CD14-positive monocyte (primary cell): ENCODE measurements at regions not wholly inside any gene's neighbourhood (a gene's known extent, or its start where the extent isn't known, plus 50 kb on each side); places are given as distances from the start of the nearest gene placed in this dataset.

ENCODE experiments used
- DNase-seq, 3 donors: peaks; one replicate each; pipeline ENCODE4 v3.0.0-alpha.2; 2011 to 2022
- H2AFZ ChIP-seq: 2 replicates; pipeline ENCODE4 v1.6.0; 2012; ENCODE audit warnings: mild to moderate bottlenecking, low read depth, low read length, inconsistent platforms; ENCODE audit not compliant: insufficient read depth, poor library complexity, severe bottlenecking
- H3K27ac ChIP-seq, 2 donors: 1 replicate in 1 of 2; 2 replicates in 1 of 2; pipeline ENCODE4 v1.5.1; 2012 to 2013; ENCODE audit warnings: low read length in 2 of 2, control low read depth in 1 of 2, inconsistent platforms in 1 of 2, low read depth in 1 of 2, mild to moderate bottlenecking in 1 of 2
- H3K27me3 ChIP-seq, 2 donors: one replicate each; pipeline versions ENCODE4 v1.6.0 to v1.6.1; 2011 to 2013; ENCODE audit warnings: low read length in 2 of 2; ENCODE audit not compliant: control insufficient read depth in 2 of 2, insufficient read depth in 2 of 2
- H3K36me3 ChIP-seq, 2 donors: replicated peaks in 1 of 2; 1 replicate in 1 of 2; 2 replicates in 1 of 2; pipeline versions ENCODE4 v1.5.1 to v1.6.1; 2012 to 2013; ENCODE audit warnings: low read length in 2 of 2, control low read depth in 1 of 2, inconsistent platforms in 1 of 2, mild to moderate bottlenecking in 1 of 2; ENCODE audit not compliant: insufficient read depth in 2 of 2, control insufficient read depth in 1 of 2
- H3K4me1 ChIP-seq, 2 donors: 1 replicate in 1 of 2; 2 replicates in 1 of 2; pipeline versions ENCODE4 v1.5.1 to v1.6.1; 2012 to 2013; ENCODE audit warnings: low read length in 2 of 2, control low read depth in 1 of 2, inconsistent platforms in 1 of 2, mild to moderate bottlenecking in 1 of 2, moderate library complexity in 1 of 2; ENCODE audit not compliant: insufficient read depth in 2 of 2, control insufficient read depth in 1 of 2
- H3K4me2 ChIP-seq: replicated peaks from 2 replicates; pipeline ENCODE3; 2012; ENCODE audit warnings: low read length, moderate library complexity, mild to moderate bottlenecking; ENCODE audit not compliant: poor library complexity, severe bottlenecking; ENCODE audit errors: extremely low read depth
- H3K4me3 ChIP-seq, 3 experiments: fragments of 200-600 bp in 1 of 3; sonication (generic) in 1 of 3; replicated peaks in 1 of 3; 1 replicate in 2 of 3; 2 replicates in 1 of 3; pipeline ENCODE4 v1.5.1; 2011 to 2013; ENCODE audit warnings: low read length in 3 of 3, mild to moderate bottlenecking in 3 of 3, control low read depth in 2 of 3, low read depth in 2 of 3, inconsistent platforms in 1 of 3, moderate library complexity in 1 of 3
- H3K79me2 ChIP-seq: 2 replicates; pipeline ENCODE4 v1.6.0; 2012; ENCODE audit warnings: mild to moderate bottlenecking, control low read depth, inconsistent platforms, low read length, moderate library complexity; ENCODE audit not compliant: insufficient read depth
- H3K9ac ChIP-seq: 2 replicates; pipeline ENCODE4 v1.6.0; 2017; ENCODE audit warnings: low read length, mild to moderate bottlenecking; ENCODE audit not compliant: insufficient read depth, poor library complexity, severe bottlenecking
- H3K9me3 ChIP-seq, 2 donors: replicated peaks in 1 of 2; 1 replicate in 1 of 2; 2 replicates in 1 of 2; pipeline versions ENCODE4 v1.5.1 to v1.6.1; 2012 to 2013; ENCODE audit warnings: low read length in 2 of 2, control low read depth in 1 of 2; ENCODE audit not compliant: control insufficient read depth in 1 of 2, insufficient read depth in 1 of 2
- H4K20me1 ChIP-seq: 2 replicates; pipeline ENCODE4 v1.6.0; 2012; ENCODE audit warnings: mild to moderate bottlenecking, low read length, control low read depth, moderate library complexity; ENCODE audit not compliant: insufficient read depth
- H3K27ac Mint-ChIP-seq, 7 donors: one replicate each; pipeline ENCODE4 v1.8.0; 2020; ENCODE audit warnings: mild to moderate bottlenecking in 7 of 7, mixed read lengths in 7 of 7, moderate library complexity in 6 of 7, inconsistent platforms in 2 of 7
- H3K27me3 Mint-ChIP-seq, 3 donors: one replicate each; pipeline ENCODE4 v1.8.0; 2021 to 2022; ENCODE audit warnings: low read depth in 3 of 3, mild to moderate bottlenecking in 3 of 3, mixed read lengths in 3 of 3, moderate library complexity in 3 of 3, inconsistent platforms in 1 of 3
- H3K36me3 Mint-ChIP-seq, 2 donors: one replicate each; pipeline ENCODE4 v1.8.0; 2020; ENCODE audit warnings: mixed read lengths in 2 of 2, inconsistent platforms in 1 of 2, mild to moderate bottlenecking in 1 of 2
- H3K4me1 Mint-ChIP-seq: one replicate; pipeline ENCODE4 v1.8.0; 2020; ENCODE audit warnings: mild to moderate bottlenecking, mixed read lengths
- H3K4me3 Mint-ChIP-seq, 2 donors: one replicate each; pipeline ENCODE4 v1.8.0; 2020; ENCODE audit warnings: mild to moderate bottlenecking in 2 of 2, mixed read lengths in 2 of 2, moderate library complexity in 1 of 2
- H3K9me3 Mint-ChIP-seq, 7 donors: one replicate each; pipeline ENCODE4 v1.8.0; 2020 to 2022; ENCODE audit warnings: mixed read lengths in 7 of 7, mild to moderate bottlenecking in 6 of 7, moderate library complexity in 6 of 7, inconsistent platforms in 2 of 7
- CTCF ChIP-seq: fragments of 200-600 bp; IDR thresholded peaks from one replicate; pipeline ENCODE4 v1.8.0; 2022; ENCODE audit warnings: antibody characterized with exemption, mild to moderate bottlenecking
- WGBS: methylation state at CpG from one replicate; pipeline ENCODE4 v1.1.5; 2013; ENCODE audit warnings: missing lambda C conversion rate; ENCODE audit not compliant: insufficient coverage; 5-methylcytosine and 5-hydroxymethylcytosine counted together
- intact Hi-C, 2 donors: fragments of 100-400 bp; cut with micrococcal nuclease; formaldehyde crosslinking; loops; one replicate each; pipeline versions ENCODE4 v1.15.0 to v1.15.1; 2023

GRCh38 chr5:2030131-2030530, 147.4 kb upstream of the IRX4 start:
- Histone ChIP-seq H3K4me3 (no peak overlapping the region), H3K4me2 (no peak overlapping the region), H3K36me3 (no peaks in the 10 kb centered on the region), H3K9me3 (no peaks in the 10 kb centered on the region), H2AFZ (no peak overlapping the region), H3K4me1 (no peaks in the 10 kb centered on the region), H4K20me1 (no peaks in the 10 kb centered on the region), H3K79me2 (no peaks in the 10 kb centered on the region), H3K27ac (no peak overlapping the region), H3K9ac (no peak overlapping the region), H3K27me3 (no peaks in the 10 kb centered on the region)
- no peak for TF ChIP-seq CTCF
- Mint-ChIP-seq H3K36me3 (no peaks in the 10 kb centered on the region), H3K27me3 (peaks cover 5 to 12% (median 7%) of the 10 kb centered on the region in 3 donors), H3K4me3 (no peak overlapping the region), H3K9me3 (peaks cover 0 to 3% (median 1%) of the 10 kb centered on the region in 7 donors), H3K27ac (no peak overlapping the region), H3K4me1 (no peaks in the 10 kb centered on the region)
- intact Hi-C loops = loop anchor here in 1 of 2 donors (10.0 kb wide), 1 partner anchor 265 kb away; no protein-coding TSS in a partner anchor
- WGBS = 38% methylated on average over 3 of the region's 5 CpGs
- no peak for DNase-seq

GRCh38 chr5:2029206-2029605, 146.5 kb upstream of the IRX4 start:
- no peaks in the 10 kb centered on the region for H3K4me1 Mint-ChIP-seq
- no peak overlapping the region for H3K4me3 ChIP-seq
- H3K36me3 ChIP-seq = no peaks in the 10 kb centered on the region
- H3K27me3 Mint-ChIP-seq = peaks cover 5 to 10% (median 8%) of the 10 kb centered on the region in 3 donors
- intact Hi-C loops = no loop called here
- no peaks in the 10 kb centered on the region for H3K9me3 ChIP-seq
- no peak overlapping the region for H3K9ac ChIP-seq
- H3K36me3 Mint-ChIP-seq = no peaks in the 10 kb centered on the region
- 100% methylated on average over 1 of the region's 4 CpGs for WGBS
- H3K9me3 Mint-ChIP-seq = peaks cover 0 to 3% (median 1%) of the 10 kb centered on the region in 7 donors
- no peaks in the 10 kb centered on the region for H4K20me1 ChIP-seq
- no peak overlapping the region for H2AFZ ChIP-seq
- H3K79me2 ChIP-seq = no peaks in the 10 kb centered on the region
- H3K4me3 Mint-ChIP-seq = no peak overlapping the region
- H3K27ac ChIP-seq = no peak overlapping the region
- H3K4me2 ChIP-seq = no peak overlapping the region
- TF ChIP-seq CTCF = no peak
- no peaks in the 10 kb centered on the region for H3K4me1 ChIP-seq
- DNase-seq = no peak
- H3K27me3 ChIP-seq = no peaks in the 10 kb centered on the region
- no peak overlapping the region for H3K27ac Mint-ChIP-seq
